GM10248 (cell line): ENCODE measurements at regions not wholly inside any gene's neighbourhood (a gene's known extent, or its start where the extent isn't known, plus 50 kb on each side); places are given as distances from the start of the nearest gene placed in this dataset.

ENCODE experiments used
- CTCF ChIA-PET: fragments of 300-600 bp; sonication (Branson Sonifier 250); formaldehyde crosslinking; extraction: SDS; loops from one replicate; lab custom pipeline; 2021; ENCODE audit warnings: antibody characterized with exemption; lab: Yijun Ruan, JAX
- POLR2A ChIA-PET: fragments of 350-650 bp; sonication (Branson Sonifier 250); formaldehyde crosslinking; extraction: SDS; loops from one replicate; lab custom pipeline; 2020; ENCODE audit warnings: antibody characterized with exemption; lab: Yijun Ruan, JAX
- DNase-seq: peaks from one replicate; pipeline ENCODE4 v3.0.0; 2012; ENCODE audit errors: extremely low spot score
- TF ChIP-seq, protein P1 (sequence below): IDR thresholded peaks from 2 replicates; pipeline ENCODE4 v1.5.1; 2012; ENCODE audit warnings: mild to moderate bottlenecking, low read depth; ENCODE audit errors: extremely low read depth, missing control alignments, control extremely low read depth

DNA sequence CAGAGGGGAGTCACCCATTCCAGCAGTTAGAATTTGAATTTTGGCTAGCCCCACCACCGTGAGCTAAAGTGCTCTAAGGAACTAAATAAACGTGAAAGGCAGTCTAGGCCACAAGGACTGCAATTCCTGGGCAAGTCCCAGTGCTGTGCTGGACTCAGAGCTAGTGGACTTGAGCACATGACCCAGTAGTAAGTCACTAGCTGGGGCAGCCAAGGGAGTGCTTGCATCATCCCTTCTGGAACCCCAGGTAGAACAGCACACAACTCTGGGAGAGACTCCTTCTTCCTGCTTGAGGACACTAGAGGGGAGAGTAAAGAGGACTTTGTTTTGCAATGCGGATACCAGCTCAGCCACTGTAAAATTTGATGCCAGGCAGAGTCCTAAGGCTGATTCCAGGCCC lies 672.2 kb downstream of the CPS1 start:
- CTCF ChIA-PET, result no interaction called here

DNA sequence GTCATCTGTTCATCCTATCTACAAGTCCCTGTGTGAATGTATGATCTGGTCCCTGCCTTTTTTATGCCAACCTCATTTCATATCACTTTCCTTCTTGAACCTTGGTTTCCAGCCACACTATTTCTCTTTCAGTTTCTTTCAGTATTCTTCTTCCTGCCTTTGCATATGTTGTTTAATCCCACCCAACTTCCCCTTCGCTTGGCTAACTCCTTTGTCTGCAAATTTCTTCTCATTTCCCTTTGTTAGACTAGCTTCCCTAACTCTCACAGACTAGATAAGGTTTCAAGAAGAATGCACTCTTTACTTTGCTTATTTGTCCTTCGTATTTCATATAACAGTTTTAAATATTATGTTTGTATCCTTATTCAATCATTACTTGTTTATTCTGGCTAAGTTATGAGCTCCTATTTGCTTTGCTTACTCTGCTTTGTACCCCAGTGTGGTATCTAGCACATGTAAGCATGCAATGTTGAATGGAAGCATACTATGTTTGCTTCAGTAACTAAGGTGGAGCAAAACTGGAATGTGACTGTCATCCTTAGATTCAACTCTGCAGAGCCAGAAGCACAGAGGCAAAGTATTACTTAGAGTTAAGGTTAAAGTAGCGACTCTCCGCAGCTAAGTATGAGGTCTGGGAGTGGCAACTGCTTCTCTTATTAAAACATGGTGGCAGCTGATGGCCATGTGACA lies 681.3 kb downstream of the CPS1 start:
- DNase-seq, result no peak
- CTCF ChIA-PET, result no interaction called here
- POLR2A ChIA-PET, result no interaction called here
- TF ChIP-seq, protein P1, sequence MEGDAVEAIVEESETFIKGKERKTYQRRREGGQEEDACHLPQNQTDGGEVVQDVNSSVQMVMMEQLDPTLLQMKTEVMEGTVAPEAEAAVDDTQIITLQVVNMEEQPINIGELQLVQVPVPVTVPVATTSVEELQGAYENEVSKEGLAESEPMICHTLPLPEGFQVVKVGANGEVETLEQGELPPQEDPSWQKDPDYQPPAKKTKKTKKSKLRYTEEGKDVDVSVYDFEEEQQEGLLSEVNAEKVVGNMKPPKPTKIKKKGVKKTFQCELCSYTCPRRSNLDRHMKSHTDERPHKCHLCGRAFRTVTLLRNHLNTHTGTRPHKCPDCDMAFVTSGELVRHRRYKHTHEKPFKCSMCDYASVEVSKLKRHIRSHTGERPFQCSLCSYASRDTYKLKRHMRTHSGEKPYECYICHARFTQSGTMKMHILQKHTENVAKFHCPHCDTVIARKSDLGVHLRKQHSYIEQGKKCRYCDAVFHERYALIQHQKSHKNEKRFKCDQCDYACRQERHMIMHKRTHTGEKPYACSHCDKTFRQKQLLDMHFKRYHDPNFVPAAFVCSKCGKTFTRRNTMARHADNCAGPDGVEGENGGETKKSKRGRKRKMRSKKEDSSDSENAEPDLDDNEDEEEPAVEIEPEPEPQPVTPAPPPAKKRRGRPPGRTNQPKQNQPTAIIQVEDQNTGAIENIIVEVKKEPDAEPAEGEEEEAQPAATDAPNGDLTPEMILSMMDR, result no peak

More for the DNA sequence above, 672.2 kb downstream of the CPS1 start:
- POLR2A ChIA-PET, result no interaction called here
- DNase-seq, result no peak
- TF ChIP-seq, protein P1, result no peak

DNA sequence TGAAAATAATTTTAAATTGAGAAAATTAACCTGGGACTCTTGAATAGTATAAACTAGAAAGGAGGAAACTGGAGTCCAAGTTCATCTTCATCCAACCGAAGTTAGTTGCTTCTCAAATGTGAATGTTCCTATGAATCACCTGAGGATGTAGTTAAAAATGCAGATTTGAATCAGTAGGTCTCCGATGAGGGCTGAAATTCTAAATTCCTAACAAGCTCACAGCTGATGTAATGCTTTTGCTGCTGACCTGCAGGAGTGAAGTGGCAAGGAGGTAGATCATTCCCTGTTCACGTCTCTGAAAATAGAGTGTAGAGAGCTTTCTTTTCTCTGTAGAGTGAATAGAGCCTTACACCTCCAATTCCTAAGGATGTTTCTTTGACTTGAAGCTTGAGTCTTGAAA lies 685.5 kb downstream of the CPS1 start:
- ChIA-PET CTCF (interaction anchor here (1.5 kb wide), 1 partner anchor 9 kb away, joined by 5 read pairs; no protein-coding TSS in a partner anchor), POLR2A (no interaction called here)

DNA sequence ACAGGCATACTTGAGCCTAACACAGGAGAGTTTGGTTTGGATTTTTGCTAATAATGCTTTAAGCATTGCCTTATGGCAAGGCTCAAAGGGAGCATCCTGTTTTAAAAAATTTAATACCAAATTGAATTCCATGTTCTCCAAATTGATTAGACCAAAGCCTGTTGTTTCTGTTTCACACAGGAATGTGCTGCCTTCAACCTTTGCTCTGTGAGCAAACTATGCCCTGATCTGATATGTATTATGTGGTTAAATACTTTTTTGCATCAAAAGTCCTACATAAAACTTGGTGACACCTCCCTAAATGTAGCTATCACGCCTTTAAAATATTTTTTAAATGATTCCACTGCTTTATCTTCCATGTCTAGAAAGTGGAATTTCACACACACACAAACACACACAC lies 691.4 kb downstream of the CPS1 start:
- TF ChIP-seq, protein P1, result no peak
- CTCF ChIA-PET, result no interaction called here
- POLR2A ChIA-PET, result no interaction called here
- no peak for DNase-seq

More for the DNA sequence above, 685.5 kb downstream of the CPS1 start:
- DNase-seq, result no peak
- TF ChIP-seq, protein P1, result no peak

DNA sequence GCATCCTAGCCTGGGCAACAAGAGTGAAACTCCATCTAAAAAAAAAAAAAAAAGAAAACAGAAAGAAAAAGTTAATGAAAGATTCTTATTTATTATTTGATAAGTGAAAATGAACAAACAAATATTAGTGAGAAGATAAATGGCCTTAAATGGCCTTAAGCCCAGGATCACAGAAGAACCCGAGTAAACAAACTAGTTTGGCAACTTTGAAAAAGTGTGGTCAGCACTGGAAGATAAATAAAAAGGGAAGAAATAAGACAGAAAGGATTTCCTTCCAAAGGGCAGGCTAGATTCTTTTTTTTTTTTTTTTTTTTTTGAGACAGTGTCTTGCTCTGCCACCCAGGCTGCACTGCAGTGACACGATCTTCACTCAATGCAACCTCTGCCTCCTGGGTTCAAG lies 692.4 kb downstream of the CPS1 start:
- DNase-seq, result no peak
- TF ChIP-seq, protein P1, result no peak
- CTCF ChIA-PET, result no interaction called here
- POLR2A ChIA-PET, result no interaction called here

DNA sequence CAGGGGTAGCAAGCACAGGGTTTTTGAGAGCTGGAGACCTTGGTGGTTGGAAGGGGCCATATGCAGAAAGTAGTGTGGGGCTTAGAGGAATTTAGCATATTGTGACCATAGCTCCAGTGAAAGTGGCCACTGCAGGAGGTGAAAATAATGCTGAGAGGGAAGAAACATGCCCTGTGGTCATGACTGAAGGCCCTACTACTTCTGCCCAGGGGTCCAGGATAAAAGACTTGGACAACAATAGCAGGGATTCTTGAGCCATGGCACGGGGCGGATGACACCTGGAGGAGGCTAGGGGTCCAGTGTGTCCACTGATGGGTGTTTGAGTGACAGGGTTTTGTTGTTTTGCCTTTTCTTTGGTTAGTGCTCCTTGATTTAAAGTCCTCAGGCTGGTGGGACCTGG lies 694.6 kb downstream of the CPS1 start:
- no peak for DNase-seq
- POLR2A ChIA-PET, result no interaction called here
- TF ChIP-seq, protein P1, result no peak
- CTCF ChIA-PET, result interaction anchor here (1.2 to 2.0 kb wide), 3 partner anchors 9 to 31 kb away, joined by 3 to 5 read pairs (median 4); no protein-coding TSS in a partner anchor
